Skin of body (tissue), 1 donor: ENCODE measurements at regions not wholly inside any gene's neighbourhood (a gene's known extent, or its start where the extent isn't known, plus 50 kb on each side); places are given as distances from the start of the nearest gene placed in this dataset.

Source experiments
- DNase-seq: peaks from one replicate; lab custom pipeline; 2025; lab: John Stamatoyannopoulos, UW

DNA sequence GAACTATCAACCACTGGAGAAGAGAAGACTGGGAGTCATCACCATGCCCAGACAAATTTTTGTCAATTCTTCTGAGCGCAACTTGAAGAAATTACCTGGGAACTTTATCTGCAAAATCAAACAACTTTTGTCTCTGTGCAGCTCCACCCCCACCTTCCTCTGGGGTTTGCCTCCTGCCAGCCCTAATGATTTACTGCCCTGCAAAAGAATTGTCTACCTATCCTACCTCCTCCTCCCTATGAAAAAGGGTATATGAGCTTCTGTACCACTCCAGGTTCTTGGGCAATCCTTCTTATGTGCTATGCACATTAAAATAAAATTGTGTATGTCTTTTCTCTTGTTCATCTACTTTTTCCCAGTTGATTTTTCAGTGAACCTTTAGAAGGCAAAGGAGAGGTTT, 191.9 kb downstream of the URB2 start:
- DNase-seq, result no peak

GRCh38 chr1:229819091-229819490, 193.0 kb downstream of the URB2 start:
- DNase-seq, result no peak

DNA sequence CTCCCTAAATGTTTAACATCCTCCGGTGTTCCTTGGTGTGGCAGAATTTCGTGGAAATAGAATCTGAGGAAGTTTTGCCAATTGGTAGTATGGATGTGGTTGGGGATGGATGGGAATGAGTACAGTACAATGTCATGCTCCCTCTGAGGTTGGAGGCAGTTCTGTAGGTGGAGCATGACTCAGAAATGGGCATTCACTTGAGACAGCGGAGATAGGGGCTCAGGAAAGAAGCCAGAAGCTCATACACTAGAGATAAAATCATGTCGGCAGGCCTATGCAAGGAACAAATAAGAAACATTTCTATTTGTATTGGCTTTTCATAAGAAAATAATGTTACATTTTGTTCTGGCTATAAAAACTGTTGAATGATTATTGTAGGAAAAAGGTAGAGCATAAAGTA, 196.0 kb downstream of the URB2 start:
- no peak for DNase-seq

DNA sequence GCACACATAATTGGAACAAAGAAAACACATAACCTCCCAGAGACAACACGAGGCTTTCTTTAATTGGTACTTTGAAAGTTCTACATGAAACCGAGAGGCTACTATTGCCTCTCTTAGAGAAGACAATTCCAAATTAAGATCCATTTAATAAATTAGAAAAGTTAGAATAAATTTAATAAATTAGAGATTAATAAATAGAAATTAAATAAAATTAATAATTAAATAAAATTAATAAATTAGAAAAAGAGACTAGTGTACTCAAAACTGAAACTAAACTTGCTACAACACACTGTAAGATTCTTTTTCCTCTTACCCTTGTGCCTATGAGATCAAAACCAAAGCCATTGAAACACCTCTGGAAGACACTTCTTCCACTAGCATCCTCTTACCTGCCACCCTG, 199.0 kb downstream of the URB2 start:
- DNase-seq, result no peak

- DNase-seq, result no peak
Observed at GRCh38 chr1:229828461-229828860, 202.4 kb downstream of the URB2 start.

DNA sequence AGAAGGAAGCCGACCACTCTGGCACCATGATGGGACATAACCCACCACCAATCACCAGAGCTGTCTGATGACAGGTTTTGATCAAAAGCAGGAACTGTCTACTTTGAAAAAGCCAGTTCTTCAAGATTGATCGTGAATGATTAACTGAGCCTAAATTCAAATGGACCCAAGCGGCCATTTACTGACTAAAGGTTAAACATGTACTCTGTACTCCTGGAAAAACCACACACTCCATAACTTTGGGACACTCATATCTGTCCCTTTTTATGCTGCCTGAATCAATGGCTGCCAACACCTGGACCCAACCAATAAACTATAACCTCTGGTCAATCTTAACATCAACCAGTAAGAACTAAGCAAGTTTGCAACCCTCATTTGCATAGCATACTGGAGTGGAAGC, 206.6 kb downstream of the URB2 start:
- no peak for DNase-seq

- DNase-seq, result no peak
Observed at GRCh38 chr1:229834230-229834629, 208.2 kb downstream of the URB2 start.

DNA sequence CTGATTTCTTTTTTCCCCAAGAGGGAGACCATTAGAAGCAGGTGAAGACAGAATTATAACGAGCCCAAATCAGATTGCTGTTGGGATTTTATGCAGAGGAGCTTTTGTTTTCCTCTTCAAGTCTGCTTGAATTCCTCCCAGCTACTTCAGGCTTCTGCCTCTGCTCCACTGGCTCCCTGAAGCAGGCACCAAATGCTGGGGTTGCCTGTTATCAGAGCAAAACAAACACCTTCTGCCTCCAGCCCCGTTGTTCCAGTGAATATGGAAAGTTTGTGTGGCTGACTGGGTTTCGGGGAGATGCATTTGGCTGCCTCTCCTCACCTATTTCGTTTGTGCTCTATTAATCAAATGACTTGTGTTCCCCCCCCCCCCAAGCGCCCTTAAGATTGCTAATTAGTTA, 209.2 kb downstream of the URB2 start:
- no peak for DNase-seq

DNA sequence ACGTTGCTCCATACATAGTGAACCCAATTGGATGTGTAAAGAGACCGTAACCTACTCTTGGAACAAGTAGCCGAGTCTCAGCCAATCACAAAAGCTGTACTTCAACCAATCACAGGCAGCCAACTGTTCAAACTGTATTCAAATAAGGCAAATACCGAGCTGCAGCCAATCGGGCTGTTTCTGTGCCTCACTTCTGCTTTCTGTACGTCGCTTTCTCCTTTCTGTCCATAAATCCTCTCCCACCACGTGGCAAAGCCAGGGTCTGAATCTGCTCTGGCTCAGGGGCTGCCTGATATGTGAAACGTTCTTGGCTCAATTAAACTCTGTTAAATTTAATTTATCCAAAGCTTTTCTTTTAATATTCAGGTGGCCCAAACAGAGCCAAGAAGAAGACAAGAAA, 210.3 kb downstream of the URB2 start:
- DNase-seq, result no peak

- no peak for DNase-seq
Observed at GRCh38 chr1:229838204-229838603, 212.2 kb downstream of the URB2 start.

DNA sequence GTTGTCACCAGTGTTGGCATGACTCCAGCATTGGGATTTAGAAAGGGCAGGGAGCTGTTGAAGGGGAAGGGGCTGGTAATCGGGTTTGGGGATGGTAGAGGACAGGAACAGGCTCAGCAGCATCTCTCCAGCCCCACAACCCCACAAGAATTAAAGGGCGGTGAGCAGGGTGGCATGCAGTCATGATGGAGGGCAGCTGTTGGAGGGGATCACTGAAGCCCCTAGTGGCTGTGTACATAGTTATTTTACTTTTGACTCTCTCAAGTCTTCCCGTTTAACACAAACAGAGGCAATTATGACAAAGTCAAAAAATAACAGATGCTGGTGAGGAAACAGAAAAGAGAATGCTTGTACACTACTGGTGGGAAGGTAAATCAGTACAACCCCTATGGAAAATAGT, 213.8 kb downstream of the URB2 start:
- no peak for DNase-seq

DNA sequence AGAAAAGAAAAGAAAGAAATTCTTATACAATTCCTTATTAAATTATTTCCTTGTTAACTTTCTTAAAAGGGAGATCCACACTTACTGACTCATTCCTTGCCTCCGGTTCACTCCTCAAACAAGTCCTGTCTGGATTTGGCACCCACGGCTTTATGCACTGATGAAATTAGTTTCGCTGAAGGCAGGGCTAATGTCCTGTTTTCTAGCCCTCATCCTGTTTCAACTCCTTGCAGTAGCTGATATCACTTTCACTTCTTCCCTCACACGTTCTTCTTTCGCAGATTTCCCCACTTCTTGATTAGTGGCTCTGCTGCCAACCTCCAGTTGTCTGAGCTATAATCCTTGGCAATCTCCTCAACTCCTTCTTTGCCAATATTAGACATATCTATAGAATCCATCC, 215.2 kb downstream of the URB2 start:
- DNase-seq, result no peak

- no peak for DNase-seq
Observed at GRCh38 chr1:229842302-229843255, 216.5 kb downstream of the URB2 start.

DNA sequence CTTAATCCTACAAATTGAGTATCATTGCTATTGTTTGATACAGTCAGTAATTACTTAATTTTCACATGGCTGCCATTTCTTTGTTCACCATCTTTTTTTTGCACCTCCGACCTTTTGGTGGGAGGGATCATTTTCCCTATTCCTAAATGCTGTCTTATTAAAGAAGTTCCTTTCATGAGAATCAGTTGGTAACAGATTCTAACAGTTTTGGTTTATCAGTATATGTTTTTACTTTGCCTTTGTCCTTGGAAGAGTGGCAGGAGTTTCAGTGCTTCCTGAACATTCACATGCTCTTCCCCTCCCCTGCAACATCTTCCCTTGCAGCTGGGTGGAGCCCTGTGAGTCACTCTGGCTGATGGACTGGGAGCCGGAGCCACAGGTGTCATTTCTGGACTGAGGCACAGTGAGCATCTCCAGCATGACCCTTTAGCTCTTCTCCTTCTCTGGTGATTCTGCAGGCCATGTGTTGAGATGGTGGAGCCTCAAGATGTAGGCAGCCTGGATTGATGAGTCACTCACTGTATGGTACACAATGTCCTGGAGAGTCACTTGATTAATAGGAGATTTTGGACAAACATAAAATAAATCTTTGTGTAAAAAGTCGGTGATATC, 217.7 kb downstream of the URB2 start:
- DNase-seq, result no peak

DNA sequence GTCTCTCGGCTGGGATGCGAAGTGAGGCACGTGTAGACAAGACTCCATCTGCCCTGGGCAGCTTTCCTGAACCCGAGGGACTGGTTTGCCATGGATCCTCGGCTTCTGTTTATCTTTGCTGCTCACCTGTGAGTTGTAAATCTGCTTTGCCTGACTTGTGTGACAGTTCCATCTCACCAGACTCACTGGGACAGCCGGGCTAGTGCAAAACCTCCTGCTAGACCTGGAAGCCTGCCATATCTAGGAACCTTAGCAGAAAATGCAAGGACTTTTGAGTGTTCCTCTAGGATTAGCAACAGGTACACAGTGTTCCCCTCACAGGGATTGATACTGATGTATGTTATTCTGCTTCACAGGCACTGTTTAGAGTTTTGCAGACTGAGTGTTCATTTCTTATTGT, 218.6 kb downstream of the URB2 start:
- DNase-seq, result peak; percentile 5

- DNase-seq, result no peak
Observed at GRCh38 chr1:229845410-229846138, 219.5 kb downstream of the URB2 start.

DNA sequence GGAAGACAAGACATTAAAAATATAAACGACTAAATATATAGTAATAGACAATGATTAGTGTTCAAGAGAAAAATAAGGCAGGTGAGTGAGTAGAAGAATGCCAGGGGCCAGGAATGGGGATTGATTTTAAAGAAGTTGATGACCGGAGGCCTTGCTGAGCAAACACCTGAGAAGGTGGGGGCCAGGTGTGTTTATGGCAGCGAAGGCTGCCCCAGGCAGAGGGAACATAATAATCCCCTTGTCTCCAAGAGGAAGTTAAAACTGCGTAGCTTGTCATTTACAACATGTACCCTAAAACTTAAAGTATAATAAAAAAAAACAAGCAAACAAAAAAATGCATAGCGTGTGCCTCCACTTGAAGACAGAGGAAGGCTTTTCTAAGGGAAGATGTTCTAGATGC, 220.3 kb downstream of the URB2 start:
- no peak for DNase-seq

DNA sequence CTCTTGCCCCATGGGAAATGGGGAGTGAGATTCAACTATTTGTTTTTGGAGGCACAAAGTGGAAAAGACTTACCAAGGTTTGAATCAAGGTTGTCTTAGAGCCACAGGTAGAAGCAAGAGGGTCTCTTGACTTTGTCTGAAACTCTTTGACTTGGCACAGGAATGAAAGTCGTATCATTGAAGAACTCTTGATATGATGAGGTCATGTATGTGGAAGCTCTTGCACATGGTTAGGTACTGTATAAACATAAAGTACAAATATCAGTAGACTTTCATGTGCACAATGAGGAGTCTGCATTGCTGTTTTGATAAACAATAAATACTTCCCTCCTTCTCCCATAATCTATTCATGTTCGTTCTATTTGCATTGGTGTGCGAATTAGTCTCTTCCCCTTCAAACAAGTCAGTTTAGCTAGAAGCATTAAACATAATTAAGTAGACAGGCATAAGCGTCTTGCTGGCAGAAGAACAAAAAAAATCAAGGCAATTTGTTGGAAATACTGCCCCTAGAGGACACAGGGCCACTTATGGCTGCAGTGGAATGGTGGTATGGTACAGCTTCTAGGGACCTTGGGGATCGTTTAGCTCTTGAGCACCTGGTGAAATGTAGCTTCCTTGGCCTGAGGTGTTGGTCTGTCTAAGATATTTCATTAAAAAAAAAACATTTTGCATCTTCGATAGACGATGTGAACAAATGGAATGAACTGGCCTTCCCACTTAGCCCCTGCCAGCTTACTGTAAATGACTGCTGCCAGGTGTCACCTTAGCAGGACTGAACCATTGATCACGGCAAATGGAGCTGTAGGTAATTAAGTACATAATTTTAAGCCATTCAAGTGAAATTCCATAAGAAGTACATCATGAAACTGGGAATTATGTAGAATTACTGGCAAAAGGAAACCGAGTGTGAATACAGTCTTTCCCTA, 218.0 kb upstream of the GALNT2 start:
- DNase-seq, result no peak

- no peak for DNase-seq
Observed at GRCh38 chr1:229851511-229851910, 215.5 kb upstream of the GALNT2 start.

DNA sequence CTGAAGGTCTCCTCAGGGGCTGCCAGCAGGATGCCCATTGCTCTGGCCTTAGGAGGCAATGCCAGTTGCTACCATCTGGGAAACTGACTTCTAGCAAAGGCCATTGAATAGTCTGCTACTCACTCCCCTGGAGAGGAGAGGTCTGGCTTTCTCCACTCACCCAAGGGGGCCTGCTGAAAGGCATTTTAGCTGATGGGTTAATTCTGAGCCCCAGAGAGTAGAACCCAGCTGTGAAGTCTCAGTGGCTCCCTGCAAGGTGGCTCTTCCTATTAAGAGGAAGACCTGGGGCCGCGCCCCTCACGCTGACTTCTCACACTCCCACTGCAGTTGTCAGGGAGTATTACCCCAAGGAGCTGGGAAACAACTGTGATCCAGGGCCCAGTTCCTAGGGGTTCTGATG, 213.3 kb upstream of the GALNT2 start:
- DNase-seq, result no peak

DNA sequence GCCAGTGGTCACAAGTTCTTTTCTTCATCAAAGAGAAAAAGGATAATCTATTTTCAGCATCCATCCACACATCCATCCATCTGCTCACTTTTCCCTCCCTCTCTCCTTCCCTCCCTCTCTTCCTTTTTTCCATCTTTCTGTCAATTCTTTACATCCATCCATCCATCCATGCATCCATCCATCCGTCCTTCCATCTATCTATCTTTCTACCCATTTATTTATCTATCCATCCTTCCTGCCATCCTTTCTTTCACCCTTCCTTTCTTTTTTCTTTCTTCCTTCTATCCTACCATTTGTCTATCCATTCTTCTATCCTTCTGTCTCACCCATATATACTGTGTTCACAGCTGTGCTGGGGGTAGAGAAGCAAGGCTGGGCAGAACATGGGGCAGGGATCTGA, 212.4 kb upstream of the GALNT2 start:
- no peak for DNase-seq
